ENCODE measurements at regions not wholly inside any gene's neighbourhood (a gene's known extent, or its start where the extent isn't known, plus 50 kb on each side); places are given as distances from the start of the nearest gene placed in this dataset.

GRCh38 chr1:78434351-78434750 lies 56.4 kb upstream of the PTGFR start:
- DNase-seq = no peak

DNA sequence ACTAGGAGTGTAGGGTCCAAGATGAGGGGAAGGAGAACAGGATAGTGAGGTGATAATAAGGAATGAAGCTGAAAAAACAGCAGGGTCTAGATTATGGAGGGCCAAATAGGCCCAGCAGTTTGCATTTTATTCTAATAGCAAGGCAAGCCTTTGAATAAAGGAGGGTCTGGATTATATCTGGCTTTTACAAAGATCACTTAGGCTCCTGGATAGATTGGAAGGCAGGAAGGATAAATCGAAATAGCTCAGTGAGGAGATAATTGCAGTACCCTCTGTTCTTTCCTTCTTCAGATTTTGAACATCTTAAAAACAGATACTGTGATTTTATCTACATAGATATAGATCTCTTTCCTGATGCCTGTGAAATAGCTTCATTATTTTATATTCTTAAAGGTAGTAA lies 53.8 kb upstream of the PTGFR start:
- no peak for DNase-seq

- no peak for DNase-seq
Measured at GRCh38 chr1:78437396-78437795, 53.4 kb upstream of the PTGFR start.

- no peak for DNase-seq
Measured at GRCh38 chr1:78437941-78438340, 52.8 kb upstream of the PTGFR start.

GRCh38 chr1:78440381-78440793 lies 50.4 kb upstream of the PTGFR start:
- no peak for DNase-seq
